Kidney capillary endothelial cell (primary cell): ENCODE measurements at regions not wholly inside any gene's neighbourhood (a gene's known extent, or its start where the extent isn't known, plus 50 kb on each side); places are given as distances from the start of the nearest gene placed in this dataset.

ENCODE experiments used
- DNase-seq: peaks from one replicate; pipeline ENCODE4 v3.0.0-alpha.2; 2018; ENCODE audit warnings: low spot score

- no peak for DNase-seq
Measured at GRCh38 chr2:7888876-7889275, 793.0 kb upstream of the ID2 start.

- no peak for DNase-seq
Measured at GRCh38 chr2:7891312-7891711, 790.5 kb upstream of the ID2 start.

- no peak for DNase-seq
Measured at GRCh38 chr2:7895289-7895688, 786.6 kb upstream of the ID2 start.

- DNase-seq = no peak
Measured at GRCh38 chr2:7896940-7897487, 784.8 kb upstream of the ID2 start.

- DNase-seq = no peak
Measured at GRCh38 chr2:7899241-7899640, 782.6 kb upstream of the ID2 start.

- no peak for DNase-seq
Measured at GRCh38 chr2:7899923-7900322, 781.9 kb upstream of the ID2 start.

GRCh38 chr2:7900593-7900992 lies 781.3 kb upstream of the ID2 start:
- DNase-seq = no peak

GRCh38 chr2:7902251-7902765 lies 779.5 kb upstream of the ID2 start:
- no peak for DNase-seq

- no peak for DNase-seq
Measured at GRCh38 chr2:7904319-7904718, 777.5 kb upstream of the ID2 start.

GRCh38 chr2:7905756-7906155 lies 776.1 kb upstream of the ID2 start:
- no peak for DNase-seq

GRCh38 chr2:7906431-7906830 lies 775.4 kb upstream of the ID2 start:
- no peak for DNase-seq

- DNase-seq = no peak
Measured at GRCh38 chr2:7907041-7907440, 774.8 kb upstream of the ID2 start.

GRCh38 chr2:7910752-7911151 lies 771.1 kb upstream of the ID2 start:
- DNase-seq = no peak

GRCh38 chr2:7911196-7911595 lies 770.7 kb upstream of the ID2 start:
- no peak for DNase-seq

- no peak for DNase-seq
Measured at GRCh38 chr2:7913974-7914373, 767.9 kb upstream of the ID2 start.

- DNase-seq = no peak
Measured at GRCh38 chr2:7915302-7916091, 766.4 kb upstream of the ID2 start.

GRCh38 chr2:7916670-7917069 lies 765.2 kb upstream of the ID2 start:
- no peak for DNase-seq

GRCh38 chr2:7919510-7919909 lies 762.3 kb upstream of the ID2 start:
- no peak for DNase-seq

GRCh38 chr2:7924023-7924762 lies 757.7 kb upstream of the ID2 start:
- no peak for DNase-seq

- no peak for DNase-seq
Measured at GRCh38 chr2:7925506-7925905, 756.4 kb upstream of the ID2 start.

- no peak for DNase-seq
Measured at GRCh38 chr2:7927691-7928090, 754.2 kb upstream of the ID2 start.

- DNase-seq = no peak
Measured at GRCh38 chr2:7929281-7929680, 752.6 kb upstream of the ID2 start.
